ENCODE measurements at regions not wholly inside any gene's neighbourhood (a gene's known extent, or its start where the extent isn't known, plus 50 kb on each side); places are given as distances from the start of the nearest gene placed in this dataset.

DNA sequence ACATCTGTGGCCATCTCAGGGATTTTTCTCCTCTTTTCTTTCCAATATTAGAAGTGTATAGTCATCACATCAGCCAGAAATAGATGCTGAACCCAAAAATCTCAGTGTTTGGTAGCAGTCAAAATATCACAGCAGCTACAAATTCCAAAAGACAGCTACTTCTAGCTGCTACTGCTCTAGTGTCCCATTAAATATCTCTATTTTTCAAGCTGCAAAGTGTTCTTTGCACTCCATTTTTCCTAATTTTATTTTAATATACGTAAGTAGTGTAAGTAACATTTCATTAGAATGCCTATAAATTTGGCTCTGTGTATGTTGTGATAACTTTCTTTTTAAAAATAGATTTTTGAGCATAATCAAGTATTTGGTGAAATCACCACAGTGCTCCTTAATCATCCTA, 967.3 kb downstream of the BCL11A start:
- TF ChIP-seq, protein P1, sequence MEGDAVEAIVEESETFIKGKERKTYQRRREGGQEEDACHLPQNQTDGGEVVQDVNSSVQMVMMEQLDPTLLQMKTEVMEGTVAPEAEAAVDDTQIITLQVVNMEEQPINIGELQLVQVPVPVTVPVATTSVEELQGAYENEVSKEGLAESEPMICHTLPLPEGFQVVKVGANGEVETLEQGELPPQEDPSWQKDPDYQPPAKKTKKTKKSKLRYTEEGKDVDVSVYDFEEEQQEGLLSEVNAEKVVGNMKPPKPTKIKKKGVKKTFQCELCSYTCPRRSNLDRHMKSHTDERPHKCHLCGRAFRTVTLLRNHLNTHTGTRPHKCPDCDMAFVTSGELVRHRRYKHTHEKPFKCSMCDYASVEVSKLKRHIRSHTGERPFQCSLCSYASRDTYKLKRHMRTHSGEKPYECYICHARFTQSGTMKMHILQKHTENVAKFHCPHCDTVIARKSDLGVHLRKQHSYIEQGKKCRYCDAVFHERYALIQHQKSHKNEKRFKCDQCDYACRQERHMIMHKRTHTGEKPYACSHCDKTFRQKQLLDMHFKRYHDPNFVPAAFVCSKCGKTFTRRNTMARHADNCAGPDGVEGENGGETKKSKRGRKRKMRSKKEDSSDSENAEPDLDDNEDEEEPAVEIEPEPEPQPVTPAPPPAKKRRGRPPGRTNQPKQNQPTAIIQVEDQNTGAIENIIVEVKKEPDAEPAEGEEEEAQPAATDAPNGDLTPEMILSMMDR (IDR thresholded peaks at IDR 0.05; ENCODE audit: low read length), result no peak
- TF ChIP-seq EZH2 (IDR thresholded peaks at IDR 0.05; ENCODE audit: borderline replicate concordance, low read length), result no peak

Data from OCI-LY1 (cell line).